Keratinocyte (primary cell): ENCODE measurements at regions not wholly inside any gene's neighbourhood (a gene's known extent, or its start where the extent isn't known, plus 50 kb on each side); places are given as distances from the start of the nearest gene placed in this dataset.

Experiments
- DNase-seq: peaks from one replicate; pipeline ENCODE4 v3.0.0-alpha.2; 2011; ENCODE audit warnings: low read depth, missing footprints, low spot score
- FAIRE-seq: peaks from 2 replicates; lab custom pipeline; 2011; peaks lifted over from hg19 to GRCh38; lab: Jason Lieb, UNC
- H2AFZ ChIP-seq: 2 replicates; pipeline ENCODE4 v1.6.0; 2012; ENCODE audit warnings: low read length, control low read depth, inconsistent platforms; ENCODE audit not compliant: control insufficient read depth
- H3K27ac ChIP-seq: 2 replicates; pipeline ENCODE4 v1.5.1; 2011; ENCODE audit warnings: low read length; ENCODE audit not compliant: control insufficient read depth, insufficient read depth
- H3K27me3 ChIP-seq: 3 replicates; pipeline ENCODE4 v1.6.0; 2011; ENCODE audit warnings: low read length; ENCODE audit not compliant: control insufficient read depth, insufficient read depth; ENCODE audit errors: extremely low read depth
- H3K36me3 ChIP-seq, 2 experiments: 2 replicates in 1 of 2; 3 replicates in 1 of 2; pipeline ENCODE4 v1.5.1; 2011; ENCODE audit warnings: low read length in 2 of 2, mild to moderate bottlenecking in 1 of 2; ENCODE audit not compliant: control insufficient read depth in 2 of 2, insufficient read depth in 2 of 2; ENCODE audit errors: extremely low read depth in 1 of 2
- H3K4me1 ChIP-seq: 3 replicates; pipeline ENCODE4 v1.5.1; 2011; ENCODE audit warnings: low read length; ENCODE audit not compliant: control insufficient read depth, insufficient read depth; ENCODE audit errors: extremely low read depth
- H3K4me2 ChIP-seq: 3 replicates; pipeline ENCODE4 v1.6.0; 2011; ENCODE audit warnings: low read depth, low read length; ENCODE audit not compliant: control insufficient read depth, insufficient read depth; ENCODE audit errors: extremely low read depth
- H3K4me3 ChIP-seq, 3 experiments: fragments of 200-600 bp in 1 of 3; sonication (generic) in 1 of 3; 2 replicates in 2 of 3; 3 replicates in 1 of 3; pipeline ENCODE4 v1.5.1; 2011 to 2016; ENCODE audit warnings: low read length in 3 of 3, mild to moderate bottlenecking in 3 of 3, control low read depth in 2 of 3, inconsistent platforms in 1 of 3, low read depth in 1 of 3, mixed read lengths in 1 of 3, mixed run types in 1 of 3, moderate library complexity in 1 of 3; ENCODE audit not compliant: control insufficient read depth in 2 of 3, insufficient read depth in 2 of 3; ENCODE audit errors: extremely low read depth in 1 of 3
- H3K79me2 ChIP-seq: 2 replicates; pipeline ENCODE4 v1.6.0; 2012; ENCODE audit warnings: low read length; ENCODE audit not compliant: control insufficient read depth, insufficient read depth
- H3K9ac ChIP-seq: 3 replicates; pipeline ENCODE4 v1.6.0; 2011; ENCODE audit warnings: low read length; ENCODE audit not compliant: control insufficient read depth, insufficient read depth; ENCODE audit errors: extremely low read depth
- H3K9me1 ChIP-seq: 3 replicates; pipeline ENCODE4 v1.6.0; 2011; ENCODE audit warnings: low read length; ENCODE audit not compliant: control insufficient read depth, insufficient read depth; ENCODE audit errors: extremely low read depth
- H3K9me3 ChIP-seq: 2 replicates; pipeline ENCODE4 v1.5.1; 2012; ENCODE audit warnings: low read depth, low read length; ENCODE audit not compliant: control insufficient read depth
- H4K20me1 ChIP-seq: 3 replicates; pipeline ENCODE4 v1.6.0; 2011; ENCODE audit warnings: low read length; ENCODE audit not compliant: control insufficient read depth, insufficient read depth; ENCODE audit errors: extremely low read depth
- EZH2 ChIP-seq: IDR thresholded peaks from one replicate; pipeline ENCODE4 v1.6.1; 2012; ENCODE audit warnings: inconsistent platforms, mild to moderate bottlenecking, low read length, moderate library complexity
- dilution Hi-C: fragments of 300-500 bp; cut with MboI; formaldehyde crosslinking; loops from one replicate; pipeline ENCODE4 v1.7.0; 2020; ENCODE audit warnings: low sequenced_read_pairs; ENCODE audit not compliant: extremely low pct_ligation_motif_present
- TF ChIP-seq, protein P1 (sequence below), 3 experiments: IDR thresholded peaks in 1 of 3; conservative IDR thresholded peaks in 1 of 3; optimal IDR thresholded peaks in 1 of 3; 2 replicates in 2 of 3; 3 replicates in 1 of 3; pipeline versions ENCODE3 to v1.5.1; 2011; ENCODE audit warnings: low read length in 3 of 3, mild to moderate bottlenecking in 3 of 3, moderate library complexity in 2 of 3, control low read depth in 1 of 3, inconsistent platforms in 1 of 3; ENCODE audit not compliant: insufficient read depth in 2 of 3; ENCODE audit errors: extremely low read depth in 1 of 3

DNA sequence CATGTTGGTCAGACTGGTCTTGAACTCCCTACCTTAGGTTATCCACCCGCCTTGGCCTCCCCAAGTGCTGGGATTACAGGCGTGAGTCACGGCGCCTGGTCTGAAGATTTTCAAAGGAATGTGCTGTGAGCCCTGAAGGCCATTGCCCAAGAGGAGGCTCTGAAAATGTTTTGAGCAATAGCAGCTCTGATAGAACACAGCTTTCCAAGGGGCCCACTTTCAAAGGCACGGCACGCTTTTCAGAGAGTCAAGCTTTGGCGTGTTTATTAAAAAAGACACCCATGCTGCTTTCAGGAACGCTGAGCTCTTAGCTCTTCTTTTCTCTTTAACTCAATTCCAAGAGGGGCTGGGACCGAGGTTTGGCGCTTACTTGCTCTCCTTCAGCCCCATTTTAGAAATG is 73.8 kb upstream of the CDON start:
- Histone ChIP-seq H3K36me3 (no peaks in the 10 kb centered on the region), H3K4me2 (no peak overlapping the region), H3K27me3 (peaks cover 29% of the 10 kb centered on the region), H3K9ac (no peak overlapping the region), H3K9me1 (no peaks in the 10 kb centered on the region), H2AFZ (no peak overlapping the region), H3K4me3 (no peak overlapping the region), H3K9me3 (no peaks in the 10 kb centered on the region), H3K79me2 (no peaks in the 10 kb centered on the region), H4K20me1 (no peaks in the 10 kb centered on the region), H3K4me1 (peaks cover 10% of the 10 kb centered on the region), H3K27ac (no peak overlapping the region)
- DNase-seq: no peak
- dilution Hi-C loops: no loop called here
- TF ChIP-seq, protein P1, sequence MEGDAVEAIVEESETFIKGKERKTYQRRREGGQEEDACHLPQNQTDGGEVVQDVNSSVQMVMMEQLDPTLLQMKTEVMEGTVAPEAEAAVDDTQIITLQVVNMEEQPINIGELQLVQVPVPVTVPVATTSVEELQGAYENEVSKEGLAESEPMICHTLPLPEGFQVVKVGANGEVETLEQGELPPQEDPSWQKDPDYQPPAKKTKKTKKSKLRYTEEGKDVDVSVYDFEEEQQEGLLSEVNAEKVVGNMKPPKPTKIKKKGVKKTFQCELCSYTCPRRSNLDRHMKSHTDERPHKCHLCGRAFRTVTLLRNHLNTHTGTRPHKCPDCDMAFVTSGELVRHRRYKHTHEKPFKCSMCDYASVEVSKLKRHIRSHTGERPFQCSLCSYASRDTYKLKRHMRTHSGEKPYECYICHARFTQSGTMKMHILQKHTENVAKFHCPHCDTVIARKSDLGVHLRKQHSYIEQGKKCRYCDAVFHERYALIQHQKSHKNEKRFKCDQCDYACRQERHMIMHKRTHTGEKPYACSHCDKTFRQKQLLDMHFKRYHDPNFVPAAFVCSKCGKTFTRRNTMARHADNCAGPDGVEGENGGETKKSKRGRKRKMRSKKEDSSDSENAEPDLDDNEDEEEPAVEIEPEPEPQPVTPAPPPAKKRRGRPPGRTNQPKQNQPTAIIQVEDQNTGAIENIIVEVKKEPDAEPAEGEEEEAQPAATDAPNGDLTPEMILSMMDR (optimal IDR thresholded peaks at IDR 0.05 in 1 of 3, IDR thresholded peaks at IDR 0.05 in 1 of 3, conservative IDR thresholded peaks at IDR 0.05 in 1 of 3; ENCODE audit: extremely low read depth in 1 of 3, insufficient read depth in 2 of 3, low read length in 3 of 3): no peak
- no peak for TF ChIP-seq EZH2
- no peak for FAIRE-seq

GRCh38 chr11:126135235-126136176 is 72.8 kb upstream of the CDON start:
- H4K20me1 ChIP-seq: no peaks in the 10 kb centered on the region
- dilution Hi-C loops: no loop called here

More at GRCh38 chr11:126135235-126136176, 72.8 kb upstream of the CDON start:
- H3K27ac ChIP-seq: no peak overlapping the region
- no peak overlapping the region for H3K9ac ChIP-seq
- H3K4me3 ChIP-seq: no peak overlapping the region
- no peak overlapping the region for H2AFZ ChIP-seq
- TF ChIP-seq EZH2: no peak
- TF ChIP-seq, protein P1 (optimal IDR thresholded peaks at IDR 0.05 in 1 of 3, IDR thresholded peaks at IDR 0.05 in 1 of 3, conservative IDR thresholded peaks at IDR 0.05 in 1 of 3; ENCODE audit: extremely low read depth in 1 of 3, insufficient read depth in 2 of 3, low read length in 3 of 3): no peak
- FAIRE-seq (no peak), DNase-seq (no peak)
- no peaks in the 10 kb centered on the region for H3K9me3 ChIP-seq
- no peaks in the 10 kb centered on the region for H3K36me3 ChIP-seq
- H3K79me2 ChIP-seq: no peaks in the 10 kb centered on the region
- peaks cover 10% of the 10 kb centered on the region for H3K4me1 ChIP-seq
- no peaks in the 10 kb centered on the region for H3K9me1 ChIP-seq
- H3K27me3 ChIP-seq: peaks cover 20% of the 10 kb centered on the region
- no peak overlapping the region for H3K4me2 ChIP-seq
